ENCODE measurements at regions not wholly inside any gene's neighbourhood (a gene's known extent, or its start where the extent isn't known, plus 50 kb on each side); places are given as distances from the start of the nearest gene placed in this dataset.

DNA sequence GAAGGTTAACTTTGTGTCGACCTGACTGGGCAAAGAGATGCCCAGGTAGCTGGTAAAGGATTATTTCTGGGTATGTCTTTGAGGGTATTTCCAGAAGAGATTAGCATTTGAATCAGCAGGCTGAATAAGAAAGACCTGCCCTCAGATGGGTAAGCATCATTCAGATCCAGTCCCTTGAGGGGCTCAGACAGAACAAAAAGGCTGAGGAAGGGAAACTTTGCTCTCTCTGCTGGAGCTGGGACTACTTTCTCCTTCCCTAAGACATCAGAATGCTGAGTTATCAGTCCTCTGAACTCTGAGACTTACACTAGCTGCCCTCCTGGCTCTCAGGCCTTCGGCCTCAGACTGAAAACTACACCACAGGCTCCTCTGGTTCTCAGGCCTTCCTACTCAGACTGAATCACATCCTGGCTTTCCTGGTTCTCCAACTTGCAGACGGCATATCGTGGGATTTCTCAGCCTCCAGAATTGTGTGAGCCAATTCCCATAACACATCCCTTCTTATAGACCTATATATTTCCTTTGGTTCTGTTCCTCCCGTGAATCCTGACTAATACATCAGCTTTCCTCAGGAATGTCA is 982.9 kb downstream of the TUSC7 start:
- TF ChIP-seq POLR2AphosphoS5 (IDR thresholded peaks at IDR 0.05; ENCODE audit: low read depth, low read length) (no peak), TAF1 (IDR thresholded peaks at IDR 0.05; ENCODE audit: borderline replicate concordance, insufficient read depth, low read length) (no peak), SIN3A (IDR thresholded peaks at IDR 0.05; ENCODE audit: borderline replicate concordance, insufficient read depth, low read length) (no peak)
- TF ChIP-seq, protein P1, sequence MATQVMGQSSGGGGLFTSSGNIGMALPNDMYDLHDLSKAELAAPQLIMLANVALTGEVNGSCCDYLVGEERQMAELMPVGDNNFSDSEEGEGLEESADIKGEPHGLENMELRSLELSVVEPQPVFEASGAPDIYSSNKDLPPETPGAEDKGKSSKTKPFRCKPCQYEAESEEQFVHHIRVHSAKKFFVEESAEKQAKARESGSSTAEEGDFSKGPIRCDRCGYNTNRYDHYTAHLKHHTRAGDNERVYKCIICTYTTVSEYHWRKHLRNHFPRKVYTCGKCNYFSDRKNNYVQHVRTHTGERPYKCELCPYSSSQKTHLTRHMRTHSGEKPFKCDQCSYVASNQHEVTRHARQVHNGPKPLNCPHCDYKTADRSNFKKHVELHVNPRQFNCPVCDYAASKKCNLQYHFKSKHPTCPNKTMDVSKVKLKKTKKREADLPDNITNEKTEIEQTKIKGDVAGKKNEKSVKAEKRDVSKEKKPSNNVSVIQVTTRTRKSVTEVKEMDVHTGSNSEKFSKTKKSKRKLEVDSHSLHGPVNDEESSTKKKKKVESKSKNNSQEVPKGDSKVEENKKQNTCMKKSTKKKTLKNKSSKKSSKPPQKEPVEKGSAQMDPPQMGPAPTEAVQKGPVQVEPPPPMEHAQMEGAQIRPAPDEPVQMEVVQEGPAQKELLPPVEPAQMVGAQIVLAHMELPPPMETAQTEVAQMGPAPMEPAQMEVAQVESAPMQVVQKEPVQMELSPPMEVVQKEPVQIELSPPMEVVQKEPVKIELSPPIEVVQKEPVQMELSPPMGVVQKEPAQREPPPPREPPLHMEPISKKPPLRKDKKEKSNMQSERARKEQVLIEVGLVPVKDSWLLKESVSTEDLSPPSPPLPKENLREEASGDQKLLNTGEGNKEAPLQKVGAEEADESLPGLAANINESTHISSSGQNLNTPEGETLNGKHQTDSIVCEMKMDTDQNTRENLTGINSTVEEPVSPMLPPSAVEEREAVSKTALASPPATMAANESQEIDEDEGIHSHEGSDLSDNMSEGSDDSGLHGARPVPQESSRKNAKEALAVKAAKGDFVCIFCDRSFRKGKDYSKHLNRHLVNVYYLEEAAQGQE (IDR thresholded peaks at IDR 0.05; ENCODE audit: insufficient read depth in 1 of 2, low read depth in 2 of 2, low read length in 2 of 2) = no peak

Data from PFSK-1 (cell line).